OCI-LY7 (cell line): ENCODE measurements at regions not wholly inside any gene's neighbourhood (a gene's known extent, or its start where the extent isn't known, plus 50 kb on each side); places are given as distances from the start of the nearest gene placed in this dataset.
"Not testable (repeated sequence)": the region's sequence is repeated elsewhere in the genome, so short reads cannot be mapped to it uniquely, and the experiment has no call there.

Source experiments
- BruUV-seq: library from RNA; stranded (reverse); fragments of 400-500 nt; replicated peaks from 2 replicates; lab custom pipeline; 2021; lab: Mats Ljungman, UMichigan
- CTCF ChIA-PET: fragments of 300-600 bp; sonication (Branson Sonifier 250); formaldehyde crosslinking; loops from one replicate; lab custom pipeline; 2022; ENCODE audit warnings: antibody characterized with exemption; ENCODE audit not compliant: unreplicated experiment; lab: Charles Lee
- POLR2A ChIA-PET: fragments of 300-600 bp; sonication (Branson Sonifier 250); formaldehyde crosslinking; loops from one replicate; lab custom pipeline; 2022; ENCODE audit warnings: antibody characterized with exemption; lab: Charles Lee
- DNase-seq: peaks from one replicate; pipeline ENCODE4 v3.0.0-alpha.2; 2015; ENCODE audit warnings: low spot score
- H2AFZ ChIP-seq: fragments of 200-600 bp; sonication (generic), shearing (Covaris generic); 2 replicates; pipeline ENCODE4 v1.6.1; 2014; ENCODE audit warnings: mild to moderate bottlenecking, antibody characterized with exemption, low read length, moderate library complexity
- H3K27ac ChIP-seq: fragments of 200-600 bp; sonication (generic); 2 replicates; pipeline ENCODE4 v1.5.1; 2014; ENCODE audit warnings: mixed run types, low read depth, mild to moderate bottlenecking, moderate library complexity, low read length, inconsistent platforms; ENCODE audit not compliant: poor library complexity, severe bottlenecking
- H3K36me3 ChIP-seq: fragments of 200-600 bp; sonication (generic); 2 replicates; pipeline ENCODE4 v1.6.1; 2014; ENCODE audit warnings: mild to moderate bottlenecking, antibody characterized with exemption, low read length, moderate library complexity, mixed read lengths; ENCODE audit not compliant: insufficient read depth
- H3K4me1 ChIP-seq: fragments of 200-600 bp; sonication (generic); 2 replicates; pipeline ENCODE4 v1.5.1; 2014; ENCODE audit warnings: mild to moderate bottlenecking, low read length; ENCODE audit not compliant: insufficient read depth, poor library complexity, severe bottlenecking
- H3K4me2 ChIP-seq: fragments of 200-600 bp; sonication (generic); 2 replicates; pipeline ENCODE4 v1.6.1; 2014; ENCODE audit warnings: mild to moderate bottlenecking, low read length
- H3K4me3 ChIP-seq: fragments of 200-600 bp; sonication (generic); 2 replicates; pipeline ENCODE4 v1.5.1; 2014; ENCODE audit warnings: mild to moderate bottlenecking, low read depth, low read length; ENCODE audit not compliant: poor library complexity, severe bottlenecking
- H3K79me2 ChIP-seq: fragments of 200-600 bp; sonication (generic); 2 replicates; pipeline ENCODE4 v1.6.1; 2016; ENCODE audit warnings: low read depth, mild to moderate bottlenecking, low read length, moderate library complexity, mixed read lengths; ENCODE audit not compliant: insufficient read depth
- H3K9me2 ChIP-seq: fragments of 200-600 bp; sonication (generic); 2 replicates; pipeline ENCODE4 v1.6.1; 2016; ENCODE audit warnings: mild to moderate bottlenecking, low read length, mixed read lengths; ENCODE audit not compliant: insufficient read depth
- H3K9me3 ChIP-seq: fragments of 200-600 bp; sonication (generic); 2 replicates; pipeline ENCODE4 v1.6.1; 2014; ENCODE audit warnings: mild to moderate bottlenecking, mixed run types, low read length, mixed read lengths
- H4K20me1 ChIP-seq: fragments of 200-600 bp; sonication (generic); 2 replicates; pipeline ENCODE4 v1.6.1; 2014; ENCODE audit warnings: mild to moderate bottlenecking, antibody characterized with exemption, low read length, moderate library complexity, mixed read lengths; ENCODE audit not compliant: insufficient read depth
- CTCF ChIP-seq: fragments of 200-600 bp; sonication (generic); conservative IDR thresholded peaks from 2 replicates; pipeline ENCODE4 v1.5.1; 2014; ENCODE audit warnings: mild to moderate bottlenecking, antibody characterized with exemption, low read length, moderate library complexity, mixed read lengths
- EZH2phosphoT487 ChIP-seq: fragments of 200-600 bp; sonication (generic); IDR thresholded peaks from 2 replicates; pipeline ENCODE4 v1.6.1; 2018; ENCODE audit warnings: low read depth, borderline replicate concordance, mild to moderate bottlenecking, mixed run types, antibody characterized with exemption, low read length, moderate library complexity, mixed read lengths
- intact Hi-C: fragments of 100-400 bp; cut with micrococcal nuclease; formaldehyde crosslinking; loops from one replicate; pipeline ENCODE4 v1.10.0; 2022; ENCODE audit not compliant: unreplicated experiment

GRCh38 chr6:125587666-125588632 lies 161.5 kb upstream of the HEY2 start:
- no TSS peak for BruUV-seq
- DNase-seq = no peak
- CTCF ChIA-PET = no interaction called here
- Histone ChIP-seq H3K36me3 (no peaks in the 10 kb centered on the region), H3K79me2 (no peaks in the 10 kb centered on the region), H2AFZ (no peak overlapping the region), H4K20me1 (no peaks in the 10 kb centered on the region), H3K4me3 (no peak overlapping the region), H3K4me2 (no peak overlapping the region), H3K9me2 (no peaks in the 10 kb centered on the region), H3K4me1 (no peaks in the 10 kb centered on the region), H3K9me3 (no peaks in the 10 kb centered on the region), H3K27ac (no peak overlapping the region)
- POLR2A ChIA-PET = interaction anchor here (0.7 to 1.2 kb wide), 5 partner anchors 10 to 402 kb away, joined by 3 to 5 read pairs (median 4); no protein-coding TSS in a partner anchor
- intact Hi-C loops = no loop called here
- no peak for TF ChIP-seq EZH2phosphoT487
- no peak for TF ChIP-seq CTCF

- DNase-seq, H3K9me3 ChIP-seq, BruUV-seq, H3K36me3 ChIP-seq, intact Hi-C loops, H3K4me1 ChIP-seq, H3K27ac ChIP-seq, H3K79me2 ChIP-seq, H3K4me2 ChIP-seq, H4K20me1 ChIP-seq, H3K4me3 ChIP-seq, H2AFZ ChIP-seq, CTCF ChIA-PET, H3K9me2 ChIP-seq: not testable (repeated sequence)
- POLR2A ChIA-PET = interaction anchor here (0.7 kb wide), 1 partner anchor 308 kb away, joined by 4 read pairs; no protein-coding TSS in a partner anchor
Observed at GRCh38 chr6:125591796-125592195, 157.6 kb upstream of the HEY2 start.

- Histone ChIP-seq H3K4me2 (no peak overlapping the region), H3K36me3 (no peaks in the 10 kb centered on the region), H3K9me3 (no peaks in the 10 kb centered on the region), H3K4me1 (peaks cover 5% of the 10 kb centered on the region), H2AFZ (no peak overlapping the region), H4K20me1 (no peaks in the 10 kb centered on the region), H3K27ac (no peak overlapping the region), H3K79me2 (no peaks in the 10 kb centered on the region), H3K9me2 (no peaks in the 10 kb centered on the region), H3K4me3 (no peak overlapping the region)
- ChIA-PET CTCF (no interaction called here), POLR2A (interaction anchor here (0.9 to 1.1 kb wide), 3 partner anchors 14 to 246 kb away, joined by 3 to 4 read pairs (median 3); no protein-coding TSS in a partner anchor)
- intact Hi-C loops = no loop called here
- DNase-seq = no peak
- BruUV-seq = no TSS peak
- TF ChIP-seq CTCF = no peak
- no peak for TF ChIP-seq EZH2phosphoT487
Observed at GRCh38 chr6:125593746-125594145, 155.7 kb upstream of the HEY2 start.
